ENCODE measurements at regions not wholly inside any gene's neighbourhood (a gene's known extent, or its start where the extent isn't known, plus 50 kb on each side); places are given as distances from the start of the nearest gene placed in this dataset.

- no peak overlapping the region for H3K4me3 ChIP-seq (ENCODE audit: low read length in 2 of 2)
- no peak for ATAC-seq (ENCODE audit: low FRiP score)
- H3K27me3 ChIP-seq (ENCODE audit: control insufficient read depth in 1 of 2, insufficient read depth in 2 of 2, low read length in 1 of 2), result no peaks in the 10 kb centered on the region
- DNase-seq, result no peak
- H3K4me1 ChIP-seq (ENCODE audit: control insufficient read depth in 1 of 2, insufficient read depth in 2 of 2, low read length in 2 of 2), result no peaks in the 10 kb centered on the region
- intact Hi-C loops (cut with DNase I), result loop anchor here in 1 of 2 donors (10.0 kb wide), 1 partner anchor 778 kb away; no protein-coding TSS in a partner anchor
- H3K36me3 ChIP-seq (ENCODE audit: control insufficient read depth in 1 of 2, insufficient read depth in 2 of 2, low read length in 1 of 2), result no peaks in the 10 kb centered on the region
- no peaks in the 10 kb centered on the region for H3K9me3 ChIP-seq (ENCODE audit: control insufficient read depth, low read length)
- H3K27ac ChIP-seq (ENCODE audit: low read depth in 1 of 2, low read length in 2 of 2), result no peak overlapping the region
- 6 to 25% methylated on average over 2 of the region's 2 CpGs for WGBS, 2 donors
These were observed 746.9 kb upstream of the PCDH9 start for GRCh38 chr13:67977066-67977465.

- Histone ChIP-seq H3K27me3 (ENCODE audit: control insufficient read depth in 1 of 2, insufficient read depth in 2 of 2, low read length in 1 of 2) (no peaks in the 10 kb centered on the region), H3K9me3 (ENCODE audit: control insufficient read depth, low read length) (no peaks in the 10 kb centered on the region), H3K27ac (ENCODE audit: low read depth in 1 of 2, low read length in 2 of 2) (no peak overlapping the region), H3K4me3 (ENCODE audit: low read length in 2 of 2) (no peak overlapping the region), H3K36me3 (ENCODE audit: control insufficient read depth in 1 of 2, insufficient read depth in 2 of 2, low read length in 1 of 2) (no peaks in the 10 kb centered on the region), H3K4me1 (ENCODE audit: control insufficient read depth in 1 of 2, insufficient read depth in 2 of 2, low read length in 2 of 2) (no peaks in the 10 kb centered on the region)
- ATAC-seq (ENCODE audit: low FRiP score), result no peak
- 8 to 24% methylated on average over 5 of the region's 5 CpGs for WGBS, 2 donors
- intact Hi-C loops (cut with DNase I), result loop anchor here in 1 of 2 donors (10.0 kb wide), 1 partner anchor 784 kb away; no protein-coding TSS in a partner anchor
- no peak for DNase-seq
These were observed 741.2 kb upstream of the PCDH9 start for GRCh38 chr13:67971291-67971690.

DNA sequence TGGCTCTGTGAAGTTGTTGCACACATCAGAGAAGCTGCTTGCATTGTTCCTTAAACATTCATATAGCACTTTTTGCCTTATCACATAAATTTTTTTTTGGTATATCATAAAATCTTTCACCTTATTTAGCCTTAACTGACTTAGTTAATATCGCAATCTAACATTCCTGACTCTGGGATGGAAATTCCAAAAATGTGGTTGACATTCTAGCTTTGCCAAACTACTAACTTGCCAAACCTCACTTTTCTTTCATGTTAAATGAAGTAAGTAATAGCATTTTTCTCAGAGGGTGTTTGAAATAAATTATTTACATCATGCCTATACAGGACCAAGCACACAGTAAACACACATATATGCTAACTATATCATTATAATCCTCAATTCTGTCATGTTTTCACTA lies 736.9 kb upstream of the PCDH9 start:
- H3K4me1 ChIP-seq (ENCODE audit: control insufficient read depth in 1 of 2, insufficient read depth in 2 of 2, low read length in 2 of 2), result no peaks in the 10 kb centered on the region
- 13 to 23% methylated on average over 1 of the region's 1 CpG for WGBS, 2 donors
- no peaks in the 10 kb centered on the region for H3K36me3 ChIP-seq (ENCODE audit: control insufficient read depth in 1 of 2, insufficient read depth in 2 of 2, low read length in 1 of 2)
- intact Hi-C loops (cut with DNase I), result no loop called here
- no peaks in the 10 kb centered on the region for H3K27me3 ChIP-seq (ENCODE audit: control insufficient read depth in 1 of 2, insufficient read depth in 2 of 2, low read length in 1 of 2)
- H3K4me3 ChIP-seq (ENCODE audit: low read length in 2 of 2), result no peak overlapping the region
- DNase-seq (no peak), ATAC-seq (ENCODE audit: low FRiP score) (no peak)
- no peak overlapping the region for H3K27ac ChIP-seq (ENCODE audit: low read depth in 1 of 2, low read length in 2 of 2)
- H3K9me3 ChIP-seq (ENCODE audit: control insufficient read depth, low read length), result no peaks in the 10 kb centered on the region

DNA sequence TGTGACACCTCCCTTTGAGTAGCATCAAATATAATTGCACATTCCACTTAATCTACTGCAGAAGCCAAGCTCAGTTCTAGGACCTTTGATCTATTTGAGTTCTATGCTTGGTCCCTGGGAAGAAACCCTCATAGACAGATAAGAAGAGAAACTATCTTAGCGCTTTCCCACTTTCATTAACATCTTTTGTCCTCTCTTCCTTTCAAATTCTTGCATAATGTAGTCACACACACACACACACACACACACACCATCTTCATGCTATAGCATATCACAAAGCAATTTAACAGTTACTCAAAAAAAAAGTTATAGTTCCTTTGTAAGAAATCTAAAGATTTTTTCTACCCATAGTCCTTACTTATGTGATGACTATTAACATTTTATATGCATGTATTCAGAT lies 735.9 kb upstream of the PCDH9 start:
- no peak for DNase-seq
- H3K36me3 ChIP-seq (ENCODE audit: control insufficient read depth in 1 of 2, insufficient read depth in 2 of 2, low read length in 1 of 2), result no peaks in the 10 kb centered on the region
- no peaks in the 10 kb centered on the region for H3K4me1 ChIP-seq (ENCODE audit: control insufficient read depth in 1 of 2, insufficient read depth in 2 of 2, low read length in 2 of 2)
- no peak overlapping the region for H3K27ac ChIP-seq (ENCODE audit: low read depth in 1 of 2, low read length in 2 of 2)
- intact Hi-C loops (cut with DNase I), result no loop called here
- no peak for ATAC-seq (ENCODE audit: low FRiP score)
- no peak overlapping the region for H3K4me3 ChIP-seq (ENCODE audit: low read length in 2 of 2)
- 71 to 85% methylated on average over 1 of the region's 1 CpG for WGBS, 2 donors
- no peaks in the 10 kb centered on the region for H3K9me3 ChIP-seq (ENCODE audit: control insufficient read depth, low read length)
- H3K27me3 ChIP-seq (ENCODE audit: control insufficient read depth in 1 of 2, insufficient read depth in 2 of 2, low read length in 1 of 2), result no peaks in the 10 kb centered on the region

GRCh38 chr13:67964986-67965385 lies 734.9 kb upstream of the PCDH9 start:
- Histone ChIP-seq H3K27me3 (ENCODE audit: control insufficient read depth in 1 of 2, insufficient read depth in 2 of 2, low read length in 1 of 2) (no peaks in the 10 kb centered on the region), H3K36me3 (ENCODE audit: control insufficient read depth in 1 of 2, insufficient read depth in 2 of 2, low read length in 1 of 2) (no peaks in the 10 kb centered on the region), H3K9me3 (ENCODE audit: control insufficient read depth, low read length) (no peaks in the 10 kb centered on the region), H3K27ac (ENCODE audit: low read depth in 1 of 2, low read length in 2 of 2) (no peak overlapping the region), H3K4me3 (ENCODE audit: low read length in 2 of 2) (no peak overlapping the region), H3K4me1 (ENCODE audit: control insufficient read depth in 1 of 2, insufficient read depth in 2 of 2, low read length in 2 of 2) (no peaks in the 10 kb centered on the region)
- intact Hi-C loops (cut with DNase I), result no loop called here
- 46 to 76% methylated on average over 1 of the region's 1 CpG for WGBS, 2 donors
- ATAC-seq (ENCODE audit: low FRiP score) (no peak), DNase-seq (no peak)

GRCh38 chr13:67964091-67964490 lies 734.0 kb upstream of the PCDH9 start:
- intact Hi-C loops (cut with DNase I), result no loop called here
- no peaks in the 10 kb centered on the region for H3K36me3 ChIP-seq (ENCODE audit: control insufficient read depth in 1 of 2, insufficient read depth in 2 of 2, low read length in 1 of 2)
- 34 to 49% methylated on average over 2 of the region's 2 CpGs for WGBS, 2 donors
- DNase-seq (no peak), ATAC-seq (ENCODE audit: low FRiP score) (no peak)
- H3K4me3 ChIP-seq (ENCODE audit: low read length in 2 of 2), result no peak overlapping the region
- H3K4me1 ChIP-seq (ENCODE audit: control insufficient read depth in 1 of 2, insufficient read depth in 2 of 2, low read length in 2 of 2), result no peaks in the 10 kb centered on the region
- H3K27me3 ChIP-seq (ENCODE audit: control insufficient read depth in 1 of 2, insufficient read depth in 2 of 2, low read length in 1 of 2), result no peaks in the 10 kb centered on the region
- H3K9me3 ChIP-seq (ENCODE audit: control insufficient read depth, low read length), result no peaks in the 10 kb centered on the region
- H3K27ac ChIP-seq (ENCODE audit: low read depth in 1 of 2, low read length in 2 of 2), result no peak overlapping the region

- H3K27ac ChIP-seq (ENCODE audit: low read depth in 1 of 2, low read length in 2 of 2), result no peak overlapping the region
- H3K4me1 ChIP-seq (ENCODE audit: control insufficient read depth in 1 of 2, insufficient read depth in 2 of 2, low read length in 2 of 2), result no peaks in the 10 kb centered on the region
- ATAC-seq (ENCODE audit: low FRiP score) (no peak), DNase-seq (no peak)
- no peaks in the 10 kb centered on the region for H3K9me3 ChIP-seq (ENCODE audit: control insufficient read depth, low read length)
- intact Hi-C loops (cut with DNase I), result no loop called here
- H3K36me3 ChIP-seq (ENCODE audit: control insufficient read depth in 1 of 2, insufficient read depth in 2 of 2, low read length in 1 of 2), result no peaks in the 10 kb centered on the region
- H3K27me3 ChIP-seq (ENCODE audit: control insufficient read depth in 1 of 2, insufficient read depth in 2 of 2, low read length in 1 of 2), result no peaks in the 10 kb centered on the region
- H3K4me3 ChIP-seq (ENCODE audit: low read length in 2 of 2), result no peak overlapping the region
- 54 to 61% methylated on average over 2 of the region's 2 CpGs for WGBS, 2 donors
These were observed 731.2 kb upstream of the PCDH9 start for GRCh38 chr13:67961331-67961730.

- Histone ChIP-seq H3K27ac (ENCODE audit: low read depth in 1 of 2, low read length in 2 of 2) (no peak overlapping the region), H3K27me3 (ENCODE audit: control insufficient read depth in 1 of 2, insufficient read depth in 2 of 2, low read length in 1 of 2) (no peaks in the 10 kb centered on the region), H3K4me1 (ENCODE audit: control insufficient read depth in 1 of 2, insufficient read depth in 2 of 2, low read length in 2 of 2) (no peaks in the 10 kb centered on the region), H3K36me3 (ENCODE audit: control insufficient read depth in 1 of 2, insufficient read depth in 2 of 2, low read length in 1 of 2) (no peaks in the 10 kb centered on the region), H3K4me3 (ENCODE audit: low read length in 2 of 2) (no peak overlapping the region), H3K9me3 (ENCODE audit: control insufficient read depth, low read length) (no peaks in the 10 kb centered on the region)
- ATAC-seq (ENCODE audit: low FRiP score), result no peak
- intact Hi-C loops (cut with DNase I), result no loop called here
- no peak for DNase-seq
- WGBS, 2 donors, result 65 to 77% methylated on average over 2 of the region's 2 CpGs
These were observed 721.3 kb upstream of the PCDH9 start for GRCh38 chr13:67951431-67951830.

GRCh38 chr13:67950603-67951002 lies 720.5 kb upstream of the PCDH9 start:
- ATAC-seq (ENCODE audit: low FRiP score) (no peak), DNase-seq (no peak)
- Histone ChIP-seq H3K27ac (ENCODE audit: low read depth in 1 of 2, low read length in 2 of 2) (no peak overlapping the region), H3K27me3 (ENCODE audit: control insufficient read depth in 1 of 2, insufficient read depth in 2 of 2, low read length in 1 of 2) (no peaks in the 10 kb centered on the region), H3K9me3 (ENCODE audit: control insufficient read depth, low read length) (no peaks in the 10 kb centered on the region), H3K4me3 (ENCODE audit: low read length in 2 of 2) (no peak overlapping the region), H3K4me1 (ENCODE audit: control insufficient read depth in 1 of 2, insufficient read depth in 2 of 2, low read length in 2 of 2) (no peaks in the 10 kb centered on the region), H3K36me3 (ENCODE audit: control insufficient read depth in 1 of 2, insufficient read depth in 2 of 2, low read length in 1 of 2) (no peaks in the 10 kb centered on the region)
- intact Hi-C loops (cut with DNase I), result no loop called here
- 53 to 57% methylated on average over 3 of the region's 3 CpGs for WGBS, 2 donors

Data from aorta (tissue), 5 donors.